HK-2 (cell line): ENCODE measurements at regions not wholly inside any gene's neighbourhood (a gene's known extent, or its start where the extent isn't known, plus 50 kb on each side); places are given as distances from the start of the nearest gene placed in this dataset.

Source experiments
- DNase-seq: peaks from one replicate; pipeline ENCODE4 v3.0.0-alpha.2; 2018; ENCODE audit not compliant: unreplicated experiment

DNA sequence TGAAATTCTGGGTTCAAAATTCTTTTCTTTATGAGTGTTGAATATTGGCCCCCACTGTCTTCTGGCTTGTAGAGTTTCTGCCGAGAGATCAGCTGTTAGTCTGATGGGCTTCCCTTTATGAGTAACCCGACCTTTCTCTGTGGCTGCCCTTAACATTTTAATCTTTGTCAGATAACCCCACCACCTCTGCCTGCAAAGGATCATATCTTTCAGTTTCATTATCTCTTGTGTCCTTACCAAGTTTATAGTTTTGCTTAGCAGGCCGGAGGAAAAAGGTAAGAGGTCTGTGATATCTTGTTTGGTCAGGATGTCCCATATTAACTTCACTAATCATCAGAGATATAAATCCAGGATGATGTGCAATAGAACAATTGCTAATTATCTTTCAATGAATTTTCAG lies 970.2 kb upstream of the TYRP1 start:
- DNase-seq: no peak

DNA sequence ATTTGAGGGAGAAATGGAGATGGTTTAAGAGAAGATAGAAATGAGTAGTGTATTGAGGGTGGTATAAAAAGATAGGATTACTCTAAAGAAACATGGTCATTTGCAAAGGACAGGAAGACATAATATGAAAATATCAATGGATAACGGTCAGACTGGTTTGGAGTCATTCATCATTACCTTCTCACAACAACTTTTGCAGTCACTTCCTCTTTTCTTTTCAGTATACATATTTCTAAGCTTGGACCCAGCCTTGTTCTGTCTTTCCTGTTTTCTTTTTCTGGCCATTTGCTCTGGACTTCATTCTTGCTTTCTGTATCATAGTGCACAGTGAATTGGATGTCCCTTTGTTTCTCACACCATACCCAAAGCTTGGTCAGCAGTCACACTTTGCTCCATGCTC lies 966.5 kb upstream of the TYRP1 start:
- DNase-seq: no peak

DNA sequence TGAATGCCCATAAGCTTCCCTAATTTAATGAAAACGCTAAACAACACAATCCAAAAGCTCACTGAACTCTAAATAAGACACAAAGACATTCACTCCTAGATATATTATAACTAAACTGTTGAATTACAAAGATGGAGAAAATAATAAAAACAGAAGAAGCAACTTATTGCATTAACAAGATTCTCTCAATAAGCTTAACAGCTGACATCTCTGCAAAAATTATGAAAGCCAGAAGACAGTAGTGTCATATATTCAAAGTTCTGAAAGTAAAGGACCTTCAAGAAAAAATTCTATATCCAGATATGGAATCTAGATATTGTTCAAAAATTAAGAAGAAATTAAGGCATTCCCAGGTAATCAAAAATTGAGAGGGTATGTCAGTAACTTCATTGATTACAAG lies 957.8 kb upstream of the TYRP1 start:
- DNase-seq: no peak

- DNase-seq: no peak
Observed at GRCh38 chr9:11742471-11742870, 950.7 kb upstream of the TYRP1 start.

- DNase-seq: no peak
Observed at GRCh38 chr9:11743356-11743755, 949.8 kb upstream of the TYRP1 start.

GRCh38 chr9:11749396-11749795 lies 943.8 kb upstream of the TYRP1 start:
- no peak for DNase-seq

- DNase-seq: no peak
Observed at GRCh38 chr9:11755951-11756350, 937.2 kb upstream of the TYRP1 start.

DNA sequence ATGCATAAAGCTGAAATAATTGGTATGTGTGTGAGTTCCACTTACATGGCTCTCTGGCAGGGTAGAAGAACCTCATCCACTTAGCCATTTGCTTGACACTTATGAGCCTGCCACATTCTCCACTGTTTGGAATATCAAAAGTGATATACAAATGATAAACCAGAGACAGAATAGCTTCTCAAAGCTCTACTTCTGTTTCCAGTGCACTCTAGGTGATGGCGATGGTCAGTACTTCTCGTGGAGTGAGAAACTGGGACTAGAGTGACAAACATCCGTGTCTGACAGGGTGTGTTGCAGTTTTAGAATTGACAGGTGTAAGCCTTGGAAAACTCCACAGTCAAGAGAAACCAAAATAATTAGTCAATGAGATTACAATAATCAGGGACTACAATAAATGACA lies 935.8 kb upstream of the TYRP1 start:
- no peak for DNase-seq

DNA sequence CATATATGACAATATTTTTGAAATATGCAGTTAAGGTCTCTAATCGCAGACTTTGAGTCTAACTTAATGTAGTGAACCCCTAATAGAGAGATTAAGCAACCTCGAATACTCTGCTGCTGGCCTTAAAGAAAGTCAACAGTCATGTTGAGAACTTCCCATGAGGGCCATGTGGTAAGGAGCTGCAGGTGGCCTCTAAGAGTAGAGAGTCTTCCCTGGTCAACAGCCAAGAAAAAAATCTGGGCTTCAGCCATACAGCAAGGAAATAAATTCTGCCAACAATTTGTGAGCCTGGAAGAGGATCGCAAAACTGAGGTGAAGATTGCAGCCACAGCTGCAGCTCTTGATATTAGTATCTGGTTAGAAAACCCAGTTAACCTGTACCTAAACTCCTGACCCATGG lies 935.2 kb upstream of the TYRP1 start:
- no peak for DNase-seq

DNA sequence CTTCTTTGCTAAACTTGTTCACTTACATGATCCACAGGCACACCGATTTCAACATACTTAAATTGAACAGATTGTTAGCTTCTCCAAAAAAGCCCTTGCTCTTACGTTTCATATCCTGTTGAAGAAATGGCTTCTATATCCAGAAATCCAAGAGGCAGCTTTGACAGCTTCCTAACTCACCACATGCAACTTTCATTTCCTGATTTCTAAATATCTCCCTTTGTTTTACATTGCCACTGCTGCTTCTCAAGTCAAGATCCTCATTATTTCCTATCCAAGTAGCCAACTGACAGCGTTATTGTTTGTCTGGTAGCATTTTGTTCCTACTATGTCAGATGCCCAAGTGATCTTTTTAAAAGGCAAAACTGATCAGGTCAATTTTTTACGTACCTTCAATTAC lies 913.2 kb upstream of the TYRP1 start:
- DNase-seq: no peak

DNA sequence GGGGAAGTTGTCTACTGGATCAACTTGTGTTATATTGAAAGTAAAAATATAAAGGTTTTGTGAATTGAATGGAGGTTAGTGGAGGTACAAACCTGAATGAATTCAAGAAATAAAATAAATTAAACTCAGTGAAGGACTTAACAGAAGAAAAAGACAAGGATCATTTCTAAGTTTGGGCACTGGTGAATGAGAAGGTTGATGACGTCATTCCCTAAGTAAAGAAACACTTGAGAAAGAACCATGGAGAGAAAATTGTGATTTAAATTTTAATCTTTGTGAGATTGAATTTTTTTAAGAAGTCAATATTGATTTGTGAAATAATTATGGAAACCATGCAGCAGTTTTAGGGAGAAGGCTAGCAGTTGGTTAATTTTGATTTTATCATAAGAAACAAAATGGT lies 900.3 kb upstream of the TYRP1 start:
- DNase-seq: no peak

GRCh38 chr9:11794984-11795383 lies 898.2 kb upstream of the TYRP1 start:
- DNase-seq: no peak

- DNase-seq: no peak
Observed at GRCh38 chr9:11805969-11806368, 887.2 kb upstream of the TYRP1 start.

DNA sequence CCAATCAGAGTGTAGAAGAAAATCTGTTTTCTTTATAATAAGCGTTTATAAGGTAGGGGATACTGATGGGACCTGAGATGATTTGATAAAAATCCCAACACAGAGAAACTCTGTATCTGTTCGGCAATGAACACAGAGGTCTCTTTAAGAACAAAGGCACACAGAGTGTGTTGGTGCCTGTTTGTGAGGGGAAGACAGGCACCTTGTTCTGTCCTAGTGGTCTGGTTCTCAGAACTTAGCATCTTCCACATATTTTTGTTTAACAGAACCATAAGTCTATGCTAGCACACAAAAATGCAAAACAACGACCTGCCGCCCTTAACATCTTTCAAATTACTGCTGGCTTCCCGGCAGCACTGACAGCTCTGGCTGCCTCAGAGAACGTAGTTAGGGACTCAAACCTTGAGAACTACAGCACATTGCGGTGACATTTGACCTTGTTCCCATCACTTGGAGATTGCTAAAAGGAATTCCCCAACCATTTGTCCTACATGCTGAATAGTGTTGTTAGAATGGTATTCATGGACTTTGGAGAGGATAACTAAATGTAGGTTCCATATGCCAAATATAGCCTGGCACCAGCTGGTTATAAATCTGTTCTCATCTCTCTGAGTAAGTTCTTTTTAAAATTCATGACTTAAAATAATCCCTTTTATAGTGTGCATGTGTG lies 871.7 kb upstream of the TYRP1 start:
- DNase-seq: no peak

GRCh38 chr9:11828201-11828600 lies 865.0 kb upstream of the TYRP1 start:
- DNase-seq: no peak

GRCh38 chr9:11833056-11833455 lies 860.1 kb upstream of the TYRP1 start:
- no peak for DNase-seq

- DNase-seq: no peak
Observed at GRCh38 chr9:11868795-11869194, 824.4 kb upstream of the TYRP1 start.

- DNase-seq: no peak
Observed at GRCh38 chr9:11871852-11872251, 821.3 kb upstream of the TYRP1 start.

DNA sequence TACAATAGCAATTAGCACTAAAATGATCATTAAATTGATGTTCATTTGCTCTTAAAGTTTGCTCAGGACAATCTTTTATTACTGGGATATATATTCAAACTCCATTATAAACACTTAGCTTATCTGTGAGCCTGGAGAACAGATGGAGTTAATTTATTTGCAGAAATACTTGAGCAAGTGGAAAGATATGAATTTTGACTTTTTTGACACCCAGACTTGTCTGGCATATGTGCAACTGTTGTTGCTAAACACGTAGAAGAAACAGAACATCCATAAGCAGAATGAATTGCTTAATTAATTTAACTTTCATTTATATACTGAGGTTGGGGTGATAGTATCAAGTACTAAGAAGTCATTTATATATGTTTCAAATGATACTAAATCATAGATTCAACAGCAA lies 820.7 kb upstream of the TYRP1 start:
- no peak for DNase-seq

DNA sequence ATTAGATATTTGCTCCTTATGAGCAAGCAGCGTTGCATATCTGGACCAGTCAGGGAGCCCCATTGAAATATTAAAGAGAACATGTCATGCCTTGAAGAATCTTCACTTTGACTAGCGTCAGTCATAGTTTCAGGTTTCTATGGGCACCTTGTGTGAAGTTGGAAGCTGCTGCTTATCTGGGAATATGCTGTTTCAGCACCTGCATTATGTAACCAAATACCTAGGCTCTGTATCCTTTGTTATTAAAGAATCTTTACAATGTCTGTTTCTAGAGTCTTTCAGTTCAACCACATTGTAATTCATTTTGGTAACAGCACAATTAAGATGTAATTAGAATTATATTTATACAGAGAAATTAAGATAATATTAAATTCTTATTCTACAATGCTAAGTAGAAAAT lies 818.8 kb upstream of the TYRP1 start:
- DNase-seq: no peak

DNA sequence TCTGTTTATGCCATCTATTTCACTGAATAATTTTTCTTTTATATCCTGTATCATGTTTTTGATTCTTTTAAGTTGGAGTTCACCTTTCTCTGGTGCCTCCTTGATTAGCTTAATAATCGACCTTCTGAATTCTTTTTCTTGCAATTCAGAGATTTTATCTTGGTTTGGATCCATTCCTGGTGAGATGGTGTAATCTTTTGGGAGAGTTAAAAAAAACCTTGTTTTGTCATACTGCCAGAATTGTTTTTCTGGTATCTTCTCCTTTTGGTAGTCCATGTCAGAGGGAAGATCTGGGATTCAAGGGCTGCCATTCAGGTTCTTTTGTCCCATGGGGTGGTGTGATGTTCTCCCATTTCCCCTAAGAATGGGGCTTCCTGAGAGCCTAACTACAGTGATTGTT lies 800.8 kb upstream of the TYRP1 start:
- no peak for DNase-seq

DNA sequence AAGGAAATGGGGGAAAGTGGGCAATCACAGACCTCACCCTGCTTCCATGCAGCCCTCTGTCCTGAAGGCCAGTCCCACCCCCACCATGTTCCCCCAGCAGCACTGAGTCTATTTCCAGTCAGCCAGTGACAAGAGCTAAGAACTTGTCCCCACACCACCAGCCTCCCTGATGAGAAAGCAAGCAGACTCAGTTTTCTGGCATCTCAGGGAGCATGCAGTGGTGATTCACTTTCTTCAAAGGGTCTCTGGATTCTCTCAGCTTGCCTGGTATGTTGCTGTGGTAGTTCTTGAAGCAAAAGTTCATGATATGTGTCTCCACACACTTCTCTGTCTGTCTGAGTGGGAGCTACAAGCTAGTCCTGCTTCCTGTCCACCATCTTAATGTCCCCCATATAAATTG lies 799.9 kb upstream of the TYRP1 start:
- peak; percentile 4 for DNase-seq

GRCh38 chr9:11894136-11894535 lies 799.0 kb upstream of the TYRP1 start:
- no peak for DNase-seq

- no peak for DNase-seq
Observed at GRCh38 chr9:11902610-11903009, 790.6 kb upstream of the TYRP1 start.

GRCh38 chr9:11915699-11916098 lies 777.5 kb upstream of the TYRP1 start:
- DNase-seq: no peak
